Endothelial cell of umbilical vein (primary cell): ENCODE measurements at regions not wholly inside any gene's neighbourhood (a gene's known extent, or its start where the extent isn't known, plus 50 kb on each side); places are given as distances from the start of the nearest gene placed in this dataset.

Experiments
- BruUV-seq: library from RNA; stranded (reverse); fragments of 400-500 nt; replicated peaks from 2 replicates; lab custom pipeline; 2021; lab: Mats Ljungman, UMichigan
- CTCF ChIA-PET: fragments of 300-600, 350-600 bp; sonication (Branson Sonifier 250); formaldehyde crosslinking; loops from one replicate; lab custom pipeline; 2021; ENCODE audit warnings: antibody characterized with exemption, inconsistent platforms; lab: Charles Lee
- POLR2A ChIA-PET: fragments of 300-600, 350-600 bp; sonication (Branson Sonifier 250); formaldehyde crosslinking; loops from one replicate; lab custom pipeline; 2021; ENCODE audit warnings: antibody characterized with exemption, inconsistent platforms; lab: Charles Lee
- DNase-seq: peaks from one replicate; pipeline ENCODE4 v3.0.0-alpha.2; 2011; ENCODE audit warnings: low read depth, low spot score
- FAIRE-seq: peaks from 2 replicates; lab custom pipeline; 2011; peaks lifted over from hg19 to GRCh38; lab: Jason Lieb, UNC
- H2AFZ ChIP-seq: 2 replicates; pipeline ENCODE4 v1.6.0; 2012; ENCODE audit warnings: low read depth, low read length, control low read depth, inconsistent platforms
- H3K27ac ChIP-seq: 2 replicates; pipeline ENCODE4 v1.5.1; 2011; ENCODE audit warnings: low read depth, mild to moderate bottlenecking, control low read depth, low read length, moderate library complexity; ENCODE audit not compliant: insufficient read depth
- H3K27me3 ChIP-seq, 2 experiments: 2 replicates each; pipeline versions ENCODE4 v1.6.0 to v1.6.1; 2011; ENCODE audit warnings: low read length in 2 of 2, mixed read lengths in 1 of 2; ENCODE audit not compliant: control insufficient read depth in 2 of 2, insufficient read depth in 2 of 2
- H3K36me3 ChIP-seq, 2 experiments: 2 replicates in 1 of 2; 3 replicates in 1 of 2; pipeline ENCODE4 v1.5.1; 2011; ENCODE audit warnings: low read length in 2 of 2, mild to moderate bottlenecking in 1 of 2, moderate library complexity in 1 of 2; ENCODE audit not compliant: control insufficient read depth in 2 of 2, insufficient read depth in 2 of 2; ENCODE audit errors: extremely low read depth in 1 of 2
- H3K4me1 ChIP-seq: 3 replicates; pipeline ENCODE4 v1.5.1; 2011; ENCODE audit warnings: mild to moderate bottlenecking, low read length; ENCODE audit not compliant: control insufficient read depth, insufficient read depth; ENCODE audit errors: extremely low read depth
- H3K4me2 ChIP-seq: 2 replicates; pipeline ENCODE4 v1.6.1; 2011; ENCODE audit warnings: low read length, control low read depth, mixed read lengths; ENCODE audit not compliant: insufficient read depth
- H3K4me3 ChIP-seq, 3 experiments: fragments of 200-600 bp in 1 of 3; sonication (generic), shearing (Covaris generic) in 1 of 3; replicated peaks in 1 of 3; 2 replicates each; pipeline ENCODE4 v1.5.1; 2011 to 2016; ENCODE audit warnings: control low read depth in 3 of 3, low read length in 3 of 3, mild to moderate bottlenecking in 2 of 3, inconsistent platforms in 1 of 3, low read depth in 1 of 3, moderate library complexity in 1 of 3; ENCODE audit not compliant: insufficient read depth in 1 of 3
- H3K79me2 ChIP-seq: 2 replicates; pipeline ENCODE4 v1.6.0; 2012; ENCODE audit warnings: low read length, inconsistent platforms; ENCODE audit not compliant: control insufficient read depth, insufficient read depth
- H3K9ac ChIP-seq: replicated peaks from 2 replicates; pipeline ENCODE3; 2011; ENCODE audit warnings: low read length, control low read depth; ENCODE audit not compliant: insufficient read depth; ENCODE audit errors: extremely low read depth
- H3K9me1 ChIP-seq: replicated peaks from 3 replicates; pipeline ENCODE4 v1.6.0; 2011; ENCODE audit warnings: mild to moderate bottlenecking, low read length; ENCODE audit not compliant: control insufficient read depth, insufficient read depth; ENCODE audit errors: extremely low read depth
- H3K9me3 ChIP-seq: replicated peaks from 2 replicates; pipeline ENCODE4 v1.5.1; 2012; ENCODE audit warnings: low read length, inconsistent platforms; ENCODE audit not compliant: control insufficient read depth, insufficient read depth
- H4K20me1 ChIP-seq: replicated peaks from 2 replicates; pipeline ENCODE3; 2011; ENCODE audit warnings: mild to moderate bottlenecking, low read length; ENCODE audit not compliant: control insufficient read depth, insufficient read depth; ENCODE audit errors: extremely low read depth
- GATA2 ChIP-seq: IDR thresholded peaks from 2 replicates; pipeline ENCODE4 v1.7.0; 2011; ENCODE audit warnings: low read depth, mild to moderate bottlenecking, moderate library complexity, mixed read lengths, low read length; ENCODE audit not compliant: insufficient read length, insufficient read depth
- MAX ChIP-seq: IDR thresholded peaks from 2 replicates; pipeline ENCODE4 v1.6.1; 2011; ENCODE audit not compliant: insufficient read depth, insufficient read length
- MYC ChIP-seq: IDR thresholded peaks from one replicate; pipeline ENCODE4 v1.6.1; 2011; ENCODE audit warnings: mild to moderate bottlenecking, low read depth, low read length
- POLR2A ChIP-seq: IDR thresholded peaks from 2 replicates; pipeline ENCODE4 v1.6.1; 2012; ENCODE audit warnings: low read depth, mild to moderate bottlenecking, control low read depth, low read length
- POLR2AphosphoS5 ChIP-seq: IDR thresholded peaks from 2 replicates; pipeline ENCODE4 v1.6.1; 2012; ENCODE audit warnings: low read depth, mild to moderate bottlenecking, control low read depth, low read length, moderate library complexity; ENCODE audit not compliant: insufficient read depth
- dilution Hi-C: fragments of 300-500 bp; cut with MboI; formaldehyde crosslinking; loops from one replicate; pipeline ENCODE4 v1.15.0; 2019; ENCODE audit warnings: low sequenced_read_pairs; ENCODE audit not compliant: extremely low pct_ligation_motif_present
- intact Hi-C: fragments of 100-400 bp; cut with micrococcal nuclease; formaldehyde crosslinking; loops from one replicate; pipeline ENCODE4 v1.10.0; 2022
- TF ChIP-seq, protein P1 (sequence below), 2 donors: IDR thresholded peaks; 1 replicate in 1 of 2; 2 replicates in 1 of 2; pipeline ENCODE4 v1.5.1; 2011; ENCODE audit warnings: low read length in 2 of 2, mild to moderate bottlenecking in 2 of 2, moderate library complexity in 2 of 2, control low read depth in 1 of 2, inconsistent platforms in 1 of 2, low read depth in 1 of 2; ENCODE audit not compliant: insufficient read depth in 1 of 2; ENCODE audit errors: extremely low read depth in 1 of 2

DNA sequence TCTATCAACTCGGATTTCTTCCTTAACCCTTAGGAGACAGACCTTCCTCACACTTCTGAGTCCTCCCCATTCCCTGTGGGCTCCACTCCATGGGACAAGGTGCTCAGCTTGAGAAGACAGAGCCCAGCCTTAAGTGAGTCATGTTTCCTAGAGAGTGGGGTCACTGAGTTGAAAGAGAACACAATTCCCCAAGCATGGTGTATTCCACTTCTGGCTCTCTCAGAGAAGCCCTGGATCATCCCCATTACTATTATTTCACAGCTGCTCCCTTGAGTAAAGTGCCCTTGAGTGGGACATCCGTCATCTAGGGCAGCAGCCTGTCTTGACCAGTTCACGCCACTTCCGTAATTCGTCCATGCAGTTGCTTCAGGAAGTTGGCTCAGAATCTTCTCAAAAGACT lies 604.8 kb downstream of the BNC2 start:
- POLR2A ChIA-PET: no interaction called here
- H3K27me3 ChIP-seq: no peaks in the 10 kb centered on the region
- no peaks in the 10 kb centered on the region for H3K9me3 ChIP-seq
- no peaks in the 10 kb centered on the region for H3K9me1 ChIP-seq
- TF ChIP-seq POLR2A (no peak), MAX (no peak), GATA2 (no peak), POLR2AphosphoS5 (no peak), MYC (no peak)
- TF ChIP-seq, protein P1, sequence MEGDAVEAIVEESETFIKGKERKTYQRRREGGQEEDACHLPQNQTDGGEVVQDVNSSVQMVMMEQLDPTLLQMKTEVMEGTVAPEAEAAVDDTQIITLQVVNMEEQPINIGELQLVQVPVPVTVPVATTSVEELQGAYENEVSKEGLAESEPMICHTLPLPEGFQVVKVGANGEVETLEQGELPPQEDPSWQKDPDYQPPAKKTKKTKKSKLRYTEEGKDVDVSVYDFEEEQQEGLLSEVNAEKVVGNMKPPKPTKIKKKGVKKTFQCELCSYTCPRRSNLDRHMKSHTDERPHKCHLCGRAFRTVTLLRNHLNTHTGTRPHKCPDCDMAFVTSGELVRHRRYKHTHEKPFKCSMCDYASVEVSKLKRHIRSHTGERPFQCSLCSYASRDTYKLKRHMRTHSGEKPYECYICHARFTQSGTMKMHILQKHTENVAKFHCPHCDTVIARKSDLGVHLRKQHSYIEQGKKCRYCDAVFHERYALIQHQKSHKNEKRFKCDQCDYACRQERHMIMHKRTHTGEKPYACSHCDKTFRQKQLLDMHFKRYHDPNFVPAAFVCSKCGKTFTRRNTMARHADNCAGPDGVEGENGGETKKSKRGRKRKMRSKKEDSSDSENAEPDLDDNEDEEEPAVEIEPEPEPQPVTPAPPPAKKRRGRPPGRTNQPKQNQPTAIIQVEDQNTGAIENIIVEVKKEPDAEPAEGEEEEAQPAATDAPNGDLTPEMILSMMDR (IDR thresholded peaks at IDR 0.05; ENCODE audit: extremely low read depth in 1 of 2, insufficient read depth in 1 of 2, low read depth in 1 of 2, low read length in 2 of 2): no peak
- no peaks in the 10 kb centered on the region for H3K79me2 ChIP-seq
- dilution Hi-C loops (no loop called here), intact Hi-C loops (loop anchor here (10.0 kb wide), 1 partner anchor 459 kb away; no protein-coding TSS in a partner anchor)
- H3K36me3 ChIP-seq: no peaks in the 10 kb centered on the region
- no peaks in the 10 kb centered on the region for H3K4me1 ChIP-seq
- CTCF ChIA-PET: interaction anchor here (1.0 to 1.4 kb wide), 2 partner anchors 10 to 461 kb away, joined by 3 read pairs; no protein-coding TSS in a partner anchor
- no peak overlapping the region for H2AFZ ChIP-seq
- H3K4me3 ChIP-seq: no peak overlapping the region
- no peaks in the 10 kb centered on the region for H4K20me1 ChIP-seq
- no peak for DNase-seq
- no peak for FAIRE-seq
- no peak overlapping the region for H3K27ac ChIP-seq
- H3K4me2 ChIP-seq: no peak overlapping the region
- no peak overlapping the region for H3K9ac ChIP-seq
- BruUV-seq: no TSS peak
